Prostate gland (tissue), 2 donors: ENCODE measurements at regions not wholly inside any gene's neighbourhood (a gene's known extent, or its start where the extent isn't known, plus 50 kb on each side); places are given as distances from the start of the nearest gene placed in this dataset.

Experiments used
- DNase-seq: peaks from one replicate; pipeline ENCODE4 v3.0.0-alpha.2; 2019; ENCODE audit warnings: low spot score
- H3K27ac ChIP-seq, 2 donors: fragments of 200-600 bp; sonication (generic); 2 replicates each; pipeline ENCODE4 v1.5.1; 2017 to 2019
- H3K27me3 ChIP-seq: fragments of 200-600 bp; sonication (generic); replicated peaks from 2 replicates; pipeline ENCODE4 v1.5.1; 2019; ENCODE audit not compliant: insufficient read depth
- H3K36me3 ChIP-seq, 2 donors: fragments of 200-600 bp; sonication (generic); 1 replicate in 1 of 2; 2 replicates in 1 of 2; pipeline versions ENCODE4 v1.5.1 to v1.8.1; 2017 to 2019
- H3K4me1 ChIP-seq: fragments of 200-600 bp; sonication (generic); replicated peaks from 2 replicates; pipeline ENCODE4 v1.5.1; 2019
- H3K4me3 ChIP-seq, 2 donors: fragments of 200-600 bp; sonication (generic); 2 replicates each; pipeline ENCODE4 v1.5.1; 2017 to 2019
- H3K9me3 ChIP-seq: fragments of 200-600 bp; sonication (generic); 2 replicates; pipeline ENCODE4 v1.5.1; 2017
- CTCF ChIP-seq, 4 experiments: fragments of 200-600 bp in 2 of 4; fragments of 450-650 bp in 2 of 4; sonication (generic) in 2 of 4; IDR thresholded peaks; 1 replicate in 3 of 4; 2 replicates in 1 of 4; pipeline ENCODE4 v1.5.1; 2016 to 2019; ENCODE audit warnings: antibody characterized with exemption in 4 of 4, mild to moderate bottlenecking in 2 of 4, moderate library complexity in 2 of 4
- POLR2A ChIP-seq: fragments of 450-650 bp; IDR thresholded peaks from one replicate; pipeline ENCODE4 v1.6.1; 2016; ENCODE audit warnings: antibody characterized with exemption, mild to moderate bottlenecking
- POLR2AphosphoS5 ChIP-seq: sonication (generic); formaldehyde crosslinking; IDR thresholded peaks from one replicate; pipeline ENCODE4 v1.6.1; 2017; ENCODE audit warnings: antibody characterized with exemption
- WGBS: methylation state at CpG from one replicate; pipeline ENCODE4 v1.1.5; 2018; 5-methylcytosine and 5-hydroxymethylcytosine counted together
- intact Hi-C: fragments of 100-400 bp; cut with DNase I; formaldehyde crosslinking; loops from one replicate; pipeline ENCODE4 v1.14.2; 2022

- TF ChIP-seq POLR2A (no peak), POLR2AphosphoS5 (no peak), CTCF (IDR thresholded peaks at IDR 0.05) (no peak)
- Histone ChIP-seq H3K4me1 (no peaks in the 10 kb centered on the region), H3K27ac (no peak overlapping the region), H3K36me3 (no peaks in the 10 kb centered on the region), H3K27me3 (no peaks in the 10 kb centered on the region), H3K9me3 (no peaks in the 10 kb centered on the region), H3K4me3 (no peak overlapping the region)
- intact Hi-C loops = no loop called here
- 69% methylated on average over 8 of the region's 8 CpGs for WGBS
- no peak for DNase-seq
Observed at GRCh38 chr12:124168016-124168786, 126.7 kb upstream of the RFLNA start.

DNA sequence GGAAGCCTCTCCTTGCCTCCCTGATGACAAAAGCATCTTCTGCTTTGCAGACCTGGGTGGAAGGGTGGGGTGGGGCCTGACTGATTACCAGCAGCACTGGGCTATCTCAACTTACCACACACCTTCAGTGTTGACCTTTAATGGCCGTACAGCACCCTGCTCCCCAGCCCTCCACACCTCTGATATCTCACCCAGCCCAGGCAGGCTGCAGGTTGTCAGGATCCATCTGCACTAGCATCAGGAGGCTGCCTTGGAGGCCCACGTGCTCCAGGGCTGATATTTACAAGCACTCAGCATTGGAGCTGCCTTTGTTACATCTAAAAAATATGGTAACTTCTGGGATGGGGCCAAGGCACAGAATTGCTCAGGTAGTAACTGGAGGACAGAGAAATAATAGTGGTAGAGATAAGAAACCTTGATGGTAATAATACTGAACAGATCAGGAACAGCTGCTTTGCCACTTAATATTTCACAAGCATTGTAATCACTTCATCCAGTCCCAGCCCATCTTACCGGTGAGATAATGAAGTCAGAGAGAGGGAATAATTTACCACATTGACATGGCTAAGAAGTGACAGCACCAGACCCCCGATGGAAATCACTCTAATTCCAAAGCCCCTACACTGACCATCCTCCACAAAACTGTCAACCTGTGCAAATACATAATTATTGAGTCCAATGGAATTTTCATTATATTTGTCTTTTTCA, 125.2 kb upstream of the RFLNA start:
- H3K4me1 ChIP-seq = no peaks in the 10 kb centered on the region

GRCh38 chr12:124170760-124171159, 124.1 kb upstream of the RFLNA start:
- intact Hi-C loops = no loop called here

More for the DNA sequence above, 125.2 kb upstream of the RFLNA start:
- intact Hi-C loops = no loop called here
- H3K9me3 ChIP-seq = no peaks in the 10 kb centered on the region
- TF ChIP-seq CTCF (IDR thresholded peaks at IDR 0.05) (no peak), POLR2A (no peak), POLR2AphosphoS5 (no peak)
- H3K4me3 ChIP-seq = no peak overlapping the region
- H3K27ac ChIP-seq = no peak overlapping the region
- WGBS = 53% methylated on average over 4 of the region's 4 CpGs
- no peaks in the 10 kb centered on the region for H3K36me3 ChIP-seq
- DNase-seq = no peak
- no peaks in the 10 kb centered on the region for H3K27me3 ChIP-seq

DNA sequence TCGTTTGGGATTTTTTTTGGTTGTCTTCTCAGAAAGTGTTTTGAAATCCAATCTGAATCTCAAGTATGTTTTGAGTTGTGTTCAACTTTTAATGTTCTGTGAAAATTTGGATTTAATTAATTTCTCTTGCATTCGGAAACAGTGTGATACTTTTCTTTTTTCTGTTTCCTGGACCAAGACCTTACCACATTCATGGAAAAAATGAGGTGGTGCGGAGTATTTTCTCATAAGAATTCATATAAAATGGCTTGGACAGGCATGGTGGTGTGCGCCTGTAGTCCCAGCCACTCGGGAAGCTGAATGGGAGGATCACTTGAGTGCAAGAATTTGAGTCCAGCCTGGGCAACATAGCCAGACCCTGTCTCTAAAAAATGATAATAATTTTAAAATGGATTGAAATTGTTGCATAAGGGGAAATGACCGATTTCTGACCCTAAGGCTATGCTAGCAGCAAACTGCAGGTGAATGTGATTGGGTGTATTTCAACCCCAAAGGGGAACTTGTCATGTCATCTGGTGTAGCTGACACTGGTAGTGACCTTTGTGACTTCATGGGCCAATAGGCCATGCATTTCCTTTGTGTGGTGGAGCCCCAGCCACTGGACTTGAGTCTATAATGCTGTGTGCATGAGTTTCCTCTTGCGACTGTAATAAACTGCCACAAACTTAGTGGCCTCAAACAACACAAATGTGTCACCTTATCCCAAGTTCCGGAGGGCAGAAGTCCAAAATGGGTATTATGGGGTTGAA, 123.5 kb upstream of the RFLNA start:
- H3K27me3 ChIP-seq = no peaks in the 10 kb centered on the region
- intact Hi-C loops = no loop called here
- WGBS = 93% methylated on average over 8 of the region's 8 CpGs
- no peaks in the 10 kb centered on the region for H3K4me1 ChIP-seq
- H3K27ac ChIP-seq = no peak overlapping the region
- DNase-seq = no peak
- TF ChIP-seq POLR2A (no peak), CTCF (IDR thresholded peaks at IDR 0.05) (no peak), POLR2AphosphoS5 (no peak)
- H3K9me3 ChIP-seq = no peaks in the 10 kb centered on the region
- no peak overlapping the region for H3K4me3 ChIP-seq
- no peaks in the 10 kb centered on the region for H3K36me3 ChIP-seq

More at GRCh38 chr12:124170760-124171159, 124.1 kb upstream of the RFLNA start:
- Histone ChIP-seq H3K27me3 (no peaks in the 10 kb centered on the region), H3K36me3 (no peaks in the 10 kb centered on the region), H3K4me1 (no peaks in the 10 kb centered on the region), H3K9me3 (no peaks in the 10 kb centered on the region), H3K27ac (no peak overlapping the region), H3K4me3 (no peak overlapping the region)
- 70% methylated on average over 5 of the region's 5 CpGs for WGBS
- TF ChIP-seq POLR2AphosphoS5 = no peak
- no peak for TF ChIP-seq CTCF (IDR thresholded peaks at IDR 0.05)
- TF ChIP-seq POLR2A = no peak
- no peak for DNase-seq
